BE2C (cell line): ENCODE measurements at regions not wholly inside any gene's neighbourhood (a gene's known extent, or its start where the extent isn't known, plus 50 kb on each side); places are given as distances from the start of the nearest gene placed in this dataset.

Experiments
- DNase-seq: peaks from one replicate; pipeline ENCODE4 v3.0.0-alpha.2; 2020
- H3K27me3 ChIP-seq: fragments of 250-450 bp; sonication (Bioruptor Pico); 2 replicates; pipeline ENCODE4 v1.5.1; 2020; ENCODE audit warnings: mild to moderate bottlenecking
- H3K36me3 ChIP-seq: fragments of 250-450 bp; sonication (Bioruptor Pico); 2 replicates; pipeline ENCODE4 v1.5.1; 2020; ENCODE audit warnings: mild to moderate bottlenecking
- H3K4me1 ChIP-seq: fragments of 250-450 bp; sonication (Bioruptor Pico); 2 replicates; pipeline ENCODE4 v1.5.1; 2020
- H3K4me3 ChIP-seq: 2 replicates; pipeline ENCODE4 v1.5.1; 2011; ENCODE audit warnings: low read depth, low read length
- H3K9me3 ChIP-seq: fragments of 250-450 bp; sonication (Bioruptor Pico); 2 replicates; pipeline ENCODE4 v1.5.1; 2020
- TF ChIP-seq, protein P1 (sequence below): IDR thresholded peaks from 2 replicates; pipeline ENCODE4 v1.5.1; 2012; ENCODE audit warnings: mild to moderate bottlenecking, low read depth, low read length

DNA sequence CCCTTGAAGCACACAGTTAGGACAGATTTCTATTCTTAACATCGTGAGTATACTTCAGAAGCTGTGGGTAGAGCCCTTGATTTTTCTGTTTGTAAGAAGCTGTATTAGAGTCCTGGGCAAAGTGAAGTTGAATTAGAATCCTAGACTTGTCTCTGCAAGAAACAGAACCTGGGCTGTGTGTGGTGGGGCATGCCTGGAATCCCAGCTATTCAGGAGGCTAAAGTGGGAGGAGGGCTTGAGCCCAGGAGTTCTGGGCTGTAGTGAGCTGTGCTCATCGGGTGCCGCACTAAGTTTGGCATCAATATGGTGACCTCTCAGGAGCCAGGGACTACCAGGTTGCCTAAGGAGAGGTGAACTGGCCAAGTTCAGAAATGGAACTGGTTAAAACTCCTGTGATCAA, 183.4 kb downstream of the GNAI1 start:
- H3K27me3 ChIP-seq, result no peaks in the 10 kb centered on the region
- no peak for DNase-seq
- TF ChIP-seq, protein P1, sequence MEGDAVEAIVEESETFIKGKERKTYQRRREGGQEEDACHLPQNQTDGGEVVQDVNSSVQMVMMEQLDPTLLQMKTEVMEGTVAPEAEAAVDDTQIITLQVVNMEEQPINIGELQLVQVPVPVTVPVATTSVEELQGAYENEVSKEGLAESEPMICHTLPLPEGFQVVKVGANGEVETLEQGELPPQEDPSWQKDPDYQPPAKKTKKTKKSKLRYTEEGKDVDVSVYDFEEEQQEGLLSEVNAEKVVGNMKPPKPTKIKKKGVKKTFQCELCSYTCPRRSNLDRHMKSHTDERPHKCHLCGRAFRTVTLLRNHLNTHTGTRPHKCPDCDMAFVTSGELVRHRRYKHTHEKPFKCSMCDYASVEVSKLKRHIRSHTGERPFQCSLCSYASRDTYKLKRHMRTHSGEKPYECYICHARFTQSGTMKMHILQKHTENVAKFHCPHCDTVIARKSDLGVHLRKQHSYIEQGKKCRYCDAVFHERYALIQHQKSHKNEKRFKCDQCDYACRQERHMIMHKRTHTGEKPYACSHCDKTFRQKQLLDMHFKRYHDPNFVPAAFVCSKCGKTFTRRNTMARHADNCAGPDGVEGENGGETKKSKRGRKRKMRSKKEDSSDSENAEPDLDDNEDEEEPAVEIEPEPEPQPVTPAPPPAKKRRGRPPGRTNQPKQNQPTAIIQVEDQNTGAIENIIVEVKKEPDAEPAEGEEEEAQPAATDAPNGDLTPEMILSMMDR, result no peak
- H3K9me3 ChIP-seq, result no peaks in the 10 kb centered on the region
- no peaks in the 10 kb centered on the region for H3K4me1 ChIP-seq
- H3K4me3 ChIP-seq, result no peak overlapping the region
- H3K36me3 ChIP-seq, result no peaks in the 10 kb centered on the region

DNA sequence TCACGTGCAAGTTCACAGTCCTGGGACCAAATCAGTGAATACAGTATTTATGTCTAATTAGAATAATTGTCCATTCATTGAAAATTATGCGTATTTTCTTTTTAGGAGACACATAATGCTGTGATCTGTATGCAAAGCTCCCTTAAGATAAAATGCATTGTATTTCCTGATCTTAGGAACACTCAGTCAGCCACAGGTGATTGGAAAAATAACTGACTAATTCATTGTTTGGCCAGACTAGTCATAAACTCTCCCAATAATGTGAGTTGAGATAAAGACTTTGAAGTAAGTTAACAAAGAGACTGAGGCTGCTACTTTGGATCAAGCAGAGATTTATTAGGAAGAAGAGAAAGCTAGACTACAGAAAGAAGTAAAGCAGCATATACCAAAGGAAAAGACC, 182.2 kb downstream of the GNAI1 start:
- Histone ChIP-seq H3K27me3 (no peaks in the 10 kb centered on the region), H3K36me3 (no peaks in the 10 kb centered on the region), H3K9me3 (no peaks in the 10 kb centered on the region), H3K4me3 (no peak overlapping the region), H3K4me1 (no peaks in the 10 kb centered on the region)
- DNase-seq, result no peak
- TF ChIP-seq, protein P1, result no peak

DNA sequence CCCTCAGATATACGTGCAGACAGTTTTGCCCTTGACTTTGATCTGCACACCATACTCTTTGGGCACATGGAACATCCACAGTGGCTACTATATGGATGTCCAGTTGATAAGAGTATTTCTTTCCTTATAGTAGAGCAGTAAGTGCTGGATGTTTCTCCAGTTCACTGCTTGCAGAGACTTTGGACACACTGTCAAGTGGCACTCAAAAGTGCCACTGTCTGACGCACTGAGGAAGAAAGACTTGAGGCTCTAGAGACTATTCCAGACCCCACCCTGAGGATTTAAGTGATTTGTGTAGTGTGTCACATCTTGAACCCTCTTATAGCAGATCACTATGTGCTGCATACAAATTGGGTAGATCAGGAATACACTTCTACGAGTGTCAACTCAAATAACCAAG, 179.1 kb downstream of the GNAI1 start:
- Histone ChIP-seq H3K27me3 (no peaks in the 10 kb centered on the region), H3K4me3 (no peak overlapping the region), H3K4me1 (no peaks in the 10 kb centered on the region), H3K9me3 (no peaks in the 10 kb centered on the region), H3K36me3 (no peaks in the 10 kb centered on the region)
- DNase-seq, result no peak
- TF ChIP-seq, protein P1, result no peak

DNA sequence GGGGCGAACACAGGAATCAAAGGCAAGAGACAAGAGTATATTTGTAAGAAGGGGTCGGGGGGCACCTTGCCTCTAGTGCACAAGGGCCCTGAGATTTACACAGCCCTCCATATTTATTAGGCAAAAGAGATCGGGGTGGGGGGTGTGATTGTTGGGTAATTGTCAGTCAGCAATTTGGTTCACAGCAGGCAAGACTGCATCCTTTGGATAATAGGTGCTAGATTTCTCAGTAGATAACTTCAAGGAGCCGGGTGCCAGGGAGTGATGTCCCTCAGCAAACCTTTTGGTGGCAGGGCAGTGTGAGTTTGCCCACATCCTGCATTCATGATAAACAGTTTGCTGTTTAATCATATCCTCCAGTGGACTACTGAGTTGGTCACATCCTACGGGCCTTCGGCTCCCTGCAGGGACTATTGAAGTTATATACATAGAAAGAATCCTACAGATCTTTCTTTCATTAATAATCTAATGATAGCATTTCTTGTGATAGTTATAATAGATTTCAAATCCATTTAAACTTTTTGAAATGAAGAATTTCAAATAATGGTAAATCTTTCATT, 178.5 kb downstream of the GNAI1 start:
- TF ChIP-seq, protein P1, result no peak
- no peaks in the 10 kb centered on the region for H3K36me3 ChIP-seq
- no peak overlapping the region for H3K4me3 ChIP-seq
- DNase-seq, result no peak
- H3K4me1 ChIP-seq, result no peaks in the 10 kb centered on the region
- H3K9me3 ChIP-seq, result no peaks in the 10 kb centered on the region
- no peaks in the 10 kb centered on the region for H3K27me3 ChIP-seq

DNA sequence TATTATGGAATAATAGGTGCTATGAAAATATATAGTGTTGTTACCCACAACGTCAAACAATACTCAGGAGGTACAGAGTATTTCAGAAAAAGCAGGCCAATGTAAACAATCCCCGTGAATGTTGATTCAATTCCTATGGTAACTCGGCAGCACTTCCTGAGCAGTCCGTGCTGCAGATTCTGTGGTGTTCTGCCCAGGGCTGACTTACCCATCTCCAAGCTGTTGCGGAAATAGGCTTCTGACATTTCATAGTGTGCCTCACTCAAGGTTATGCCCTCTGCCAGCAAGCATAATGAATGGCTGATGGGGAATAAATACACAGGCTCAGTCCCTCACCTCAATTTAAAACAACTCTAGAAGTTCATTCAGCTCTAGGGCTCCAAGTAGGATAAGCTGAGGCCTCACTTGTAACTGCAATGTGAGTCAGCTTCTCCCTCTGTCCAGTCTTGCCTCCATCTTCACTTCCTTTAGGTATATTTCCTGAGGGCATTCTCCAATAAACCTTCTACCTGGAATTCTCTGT, 177.6 kb downstream of the GNAI1 start:
- Histone ChIP-seq H3K36me3 (no peaks in the 10 kb centered on the region), H3K4me3 (no peak overlapping the region), H3K27me3 (no peaks in the 10 kb centered on the region), H3K9me3 (no peaks in the 10 kb centered on the region), H3K4me1 (no peaks in the 10 kb centered on the region)
- TF ChIP-seq, protein P1, result no peak
- no peak for DNase-seq

DNA sequence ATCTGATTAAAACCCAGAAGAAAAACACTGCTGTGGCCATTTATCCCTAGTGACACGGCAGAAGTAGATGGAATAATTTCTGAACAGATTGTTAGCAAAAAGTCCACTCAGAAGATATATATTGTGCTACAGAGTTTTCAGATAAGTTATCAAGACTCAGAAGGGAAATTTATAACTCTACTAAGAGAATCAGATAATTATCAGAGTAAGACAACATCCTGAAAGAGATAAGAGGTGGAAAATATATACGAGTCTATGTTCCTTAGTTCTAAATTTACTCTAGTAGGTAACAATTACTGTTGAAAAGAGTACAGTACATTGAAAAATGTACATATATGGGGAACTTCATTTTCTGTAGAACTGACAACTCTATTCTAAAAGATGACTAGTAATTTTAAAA, 176.7 kb downstream of the GNAI1 start:
- DNase-seq, result no peak
- H3K36me3 ChIP-seq, result no peaks in the 10 kb centered on the region
- TF ChIP-seq, protein P1, result no peak
- H3K9me3 ChIP-seq, result no peaks in the 10 kb centered on the region
- H3K27me3 ChIP-seq, result no peaks in the 10 kb centered on the region
- no peak overlapping the region for H3K4me3 ChIP-seq
- no peaks in the 10 kb centered on the region for H3K4me1 ChIP-seq
